ENCODE measurements at regions not wholly inside any gene's neighbourhood (a gene's known extent, or its start where the extent isn't known, plus 50 kb on each side); places are given as distances from the start of the nearest gene placed in this dataset.

DNA sequence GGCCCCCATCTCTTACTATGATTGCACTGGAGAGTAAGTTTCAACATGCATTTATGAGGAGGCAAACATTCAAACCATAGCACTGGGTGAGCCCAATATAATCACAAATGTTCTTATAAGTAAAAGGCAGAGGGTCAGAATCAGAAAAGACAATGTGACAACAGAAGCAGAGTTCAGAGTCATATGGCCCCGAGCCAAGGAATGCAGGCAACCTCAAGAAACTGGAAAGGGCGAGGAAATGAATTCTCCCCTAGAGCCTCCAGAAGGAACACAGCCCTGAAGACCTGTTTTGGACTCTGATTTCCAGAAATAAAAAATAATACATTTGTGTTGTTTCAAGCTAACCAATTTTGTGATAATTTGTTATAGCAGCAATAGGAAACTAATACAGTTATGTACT lies 81.3 kb upstream of the ABI3BP start:
- Histone ChIP-seq H3K36me3 (ENCODE audit: control insufficient read depth in 2 of 2, insufficient read depth in 2 of 2, low read length in 1 of 2) (no peaks in the 10 kb centered on the region), H3K79me2 (ENCODE audit: control insufficient read depth, insufficient read depth, low read length) (no peaks in the 10 kb centered on the region), H3K9ac (ENCODE audit: control insufficient read depth, insufficient read depth, low read length) (no peak overlapping the region), H3K9me3 (replicated peaks; ENCODE audit: control insufficient read depth, insufficient read depth, low read length) (no peaks in the 10 kb centered on the region), H3K4me2 (ENCODE audit: control insufficient read depth, insufficient read depth) (no peak overlapping the region), H2AFZ (ENCODE audit: control insufficient read depth, low read depth, low read length) (no peak overlapping the region), H3K27me3 (replicated peaks in 1 of 2; ENCODE audit: control insufficient read depth in 2 of 2, insufficient read depth in 2 of 2, low read length in 1 of 2) (no peaks in the 10 kb centered on the region), H3K4me3 (no peak overlapping the region), H3K4me1 (ENCODE audit: control insufficient read depth, insufficient read depth, low read length) (no peaks in the 10 kb centered on the region), H4K20me1 (ENCODE audit: control insufficient read depth, insufficient read depth) (no peaks in the 10 kb centered on the region), H3K27ac (ENCODE audit: control insufficient read depth, insufficient read depth) (no peak overlapping the region)
- DNase-seq (ENCODE audit: low read depth, low spot score) (no peak), ATAC-seq (no peak), FAIRE-seq (no peak)
- TF ChIP-seq PKNOX1 (IDR thresholded peaks at IDR 0.05) = no peak
- no peak for TF ChIP-seq SIN3A (IDR thresholded peaks at IDR 0.05; ENCODE audit: low read depth, low read length)
- no peak for TF ChIP-seq KLF5 (IDR thresholded peaks at IDR 0.05; ENCODE audit: partially characterized antibody)
- TF ChIP-seq NR2C1 (IDR thresholded peaks at IDR 0.05) = no peak
- no peak for TF ChIP-seq YBX1 (IDR thresholded peaks at IDR 0.05)
- no peak for TF ChIP-seq ATF2 (IDR thresholded peaks at IDR 0.05; ENCODE audit: low read length)
- TF ChIP-seq HDGF (IDR thresholded peaks at IDR 0.05) = no peak
- no peak for TF ChIP-seq IRF4 (IDR thresholded peaks at IDR 0.05; ENCODE audit: low read depth, low read length)
- TF ChIP-seq RFX5 (IDR thresholded peaks at IDR 0.05; ENCODE audit: low read depth, low read length) = no peak
- no peak for TF ChIP-seq ZNF622 (IDR thresholded peaks at IDR 0.05)
- TF ChIP-seq CTCF (IDR thresholded peaks at IDR 0.05 in 2 of 3, conservative IDR thresholded peaks at IDR 0.05 in 1 of 3; ENCODE audit: control insufficient read depth in 2 of 3, extremely low read depth in 1 of 3, insufficient read depth in 1 of 3, low read depth in 3 of 3, low read length in 3 of 3) = no peak
- no peak for TF ChIP-seq IRF5 (IDR thresholded peaks at IDR 0.05; ENCODE audit: borderline replicate concordance)
- no peak for TF ChIP-seq POLR2AphosphoS5 (IDR thresholded peaks at IDR 0.05; ENCODE audit: low read length)
- TF ChIP-seq IKZF2 (IDR thresholded peaks at IDR 0.05) = no peak
- TF ChIP-seq MTA3 (IDR thresholded peaks at IDR 0.05; ENCODE audit: borderline replicate concordance, low read length) = no peak
- TF ChIP-seq ZNF274 (IDR thresholded peaks at IDR 0.05; ENCODE audit: insufficient read depth, insufficient read length) = no peak
- no peak for TF ChIP-seq SPI1 (IDR thresholded peaks at IDR 0.05; ENCODE audit: borderline replicate concordance, insufficient read depth, low read depth, low read length)
- in situ Hi-C loops (cut with MboI) = loop anchor here (5.0 kb wide), 2 partner anchors 308 to 563 kb away; no protein-coding TSS in a partner anchor
- ChIA-PET RAD21 (ENCODE audit: unreplicated experiment) (interaction anchor here (0.6 kb wide), 1 partner anchor 1575 kb away, joined by 3 read pairs; no protein-coding TSS in a partner anchor), CTCF (interaction anchor here (1.1 kb wide), 1 partner anchor 9 kb away, joined by 3 read pairs; no protein-coding TSS in a partner anchor), SMC1A (ENCODE audit: uncharacterized antibody, unreplicated experiment) (no interaction called here), POLR2A (no interaction called here)
- 61% methylated on average over 2 of the region's 2 CpGs for WGBS (ENCODE audit: insufficient coverage, insufficient replicate concordance, low lambda C conversion rate, missing lambda C conversion rate)
- intact Hi-C loops (cut with micrococcal nuclease; ENCODE audit: unreplicated experiment) = no loop called here
- BruUV-seq (replicated peaks) = no TSS peak

All from GM12878 (cell line).